HEK293 (cell line): ENCODE measurements at regions not wholly inside any gene's neighbourhood (a gene's known extent, or its start where the extent isn't known, plus 50 kb on each side); places are given as distances from the start of the nearest gene placed in this dataset.

ENCODE experiments used
- CTCF ChIA-PET: fragments of 350-600 bp; formaldehyde crosslinking; extraction: SDS; loops from one replicate; lab custom pipeline; 2021; ENCODE audit warnings: antibody characterized with exemption; lab: Yijun Ruan, JAX
- POLR2A ChIA-PET: fragments of 300-600 bp; formaldehyde crosslinking; extraction: SDS; loops from one replicate; lab custom pipeline; 2020; ENCODE audit warnings: antibody characterized with exemption, inconsistent platforms; lab: Yijun Ruan, JAX
- H3K27ac ChIP-seq: fragments of 200-500 bp; sonication (Bioruptor generic); 2 replicates; pipeline ENCODE4 v1.5.1; 2014; ENCODE audit warnings: low read depth, low read length, control low read depth, inconsistent platforms; ENCODE audit errors: extremely low read depth
- H3K36me3 ChIP-seq, 2 experiments: fragments of 200-500 bp in 1 of 2; sonication (Bioruptor generic) in 1 of 2; 1 replicate in 1 of 2; 2 replicates in 1 of 2; pipeline ENCODE4 v1.5.1; 2014 to 2017; ENCODE audit warnings: inconsistent platforms in 2 of 2, low read length in 2 of 2; ENCODE audit not compliant: control insufficient read depth in 2 of 2, insufficient read depth in 1 of 2
- H3K4me1 ChIP-seq: fragments of 200-500 bp; sonication (Bioruptor generic); 2 replicates; pipeline ENCODE4 v1.5.1; 2014; ENCODE audit warnings: mild to moderate bottlenecking, low read length, inconsistent platforms; ENCODE audit not compliant: control insufficient read depth, insufficient read depth
- H3K4me3 ChIP-seq: 2 replicates; pipeline ENCODE4 v1.5.1; 2011; ENCODE audit warnings: low read depth, mild to moderate bottlenecking, control low read depth, low read length, moderate library complexity
- H3K9me3 ChIP-seq: fragments of 200-500 bp; sonication (Bioruptor generic); 2 replicates; pipeline ENCODE4 v1.5.1; 2014; ENCODE audit warnings: low read depth, low read length, inconsistent platforms; ENCODE audit not compliant: control insufficient read depth, insufficient read depth
- BCL11A ChIP-seq: fragments of 450-650 bp; formaldehyde crosslinking; IDR thresholded peaks from 2 replicates; pipeline ENCODE4 v1.5.1; 2016; ENCODE audit warnings: low read depth, missing biosample characterization, missing genetic modification characterization
- KLF8 ChIP-seq: fragments of 450-650 bp; formaldehyde crosslinking; IDR thresholded peaks from 2 replicates; pipeline ENCODE4 v1.5.1; 2016; ENCODE audit warnings: missing biosample characterization, missing genetic modification characterization
- OSR2 ChIP-seq: fragments of 450-650 bp; formaldehyde crosslinking; IDR thresholded peaks from 2 replicates; pipeline ENCODE4 v1.5.1; 2016; ENCODE audit warnings: missing biosample characterization, missing genetic modification characterization
- SALL2 ChIP-seq: fragments of 450-650 bp; formaldehyde crosslinking; IDR thresholded peaks from 2 replicates; pipeline ENCODE4 v1.5.0; 2017; ENCODE audit warnings: missing biosample characterization, mild to moderate bottlenecking, missing genetic modification characterization, borderline replicate concordance
- ZBTB7A ChIP-seq: fragments of 450-650 bp; formaldehyde crosslinking; IDR thresholded peaks from 2 replicates; pipeline ENCODE4 v1.5.1; 2016; ENCODE audit warnings: low read depth, missing biosample characterization, missing genetic modification characterization
- ZBTB8A ChIP-seq: fragments of 450-650 bp; formaldehyde crosslinking; IDR thresholded peaks from 2 replicates; pipeline ENCODE4 v1.5.1; 2016; ENCODE audit warnings: missing biosample characterization, missing genetic modification characterization
- ZFP37 ChIP-seq: fragments of 450-650 bp; formaldehyde crosslinking; IDR thresholded peaks from 2 replicates; pipeline ENCODE4 v1.5.1; 2016; ENCODE audit warnings: missing biosample characterization, missing genetic modification characterization
- ZFP41 ChIP-seq: fragments of 450-650 bp; formaldehyde crosslinking; IDR thresholded peaks from 2 replicates; pipeline ENCODE4 v1.5.1; 2016; ENCODE audit warnings: missing biosample characterization, missing genetic modification characterization, borderline replicate concordance
- ZNF266 ChIP-seq: fragments of 450-650 bp; formaldehyde crosslinking; IDR thresholded peaks from 2 replicates; pipeline ENCODE4 v1.5.1; 2016; ENCODE audit warnings: missing biosample characterization, missing genetic modification characterization, low read depth
- ZNF341 ChIP-seq: fragments of 450-650 bp; formaldehyde crosslinking; IDR thresholded peaks from 2 replicates; pipeline ENCODE4; 2016; ENCODE audit warnings: low read depth, missing biosample characterization, missing genetic modification characterization
- ZNF549 ChIP-seq: fragments of 450-650 bp; IDR thresholded peaks from 2 replicates; pipeline ENCODE4 v1.5.1; 2018; ENCODE audit warnings: missing biosample characterization, missing genetic modification characterization, mild to moderate bottlenecking, inconsistent platforms, moderate library complexity
- ZNF639 ChIP-seq: fragments of 450-650 bp; formaldehyde crosslinking; IDR thresholded peaks from 2 replicates; pipeline ENCODE4 v1.5.1; 2016; ENCODE audit warnings: missing biosample characterization, missing genetic modification characterization
- ZNF670 ChIP-seq: fragments of 450-650 bp; formaldehyde crosslinking; IDR thresholded peaks from 2 replicates; pipeline ENCODE4 v1.5.1; 2016; ENCODE audit warnings: missing biosample characterization, missing genetic modification characterization, low read depth
- ZNF747 ChIP-seq: fragments of 450-650 bp; formaldehyde crosslinking; IDR thresholded peaks from 2 replicates; pipeline ENCODE4 v1.5.1; 2016; ENCODE audit warnings: missing biosample characterization, missing genetic modification characterization
- ZNF777 ChIP-seq: fragments of 450-650 bp; formaldehyde crosslinking; IDR thresholded peaks from 2 replicates; pipeline ENCODE4 v1.5.1; 2017; ENCODE audit warnings: missing biosample characterization, missing genetic modification characterization, borderline replicate concordance
- TF ChIP-seq, protein P1 (sequence below): fragments of 450-650 bp; formaldehyde crosslinking; IDR thresholded peaks from 2 replicates; pipeline ENCODE4 v1.5.1; 2017; ENCODE audit warnings: missing biosample characterization, mild to moderate bottlenecking, missing genetic modification characterization, moderate library complexity
- TF ChIP-seq, protein P2 (sequence below): fragments of 450-650 bp; formaldehyde crosslinking; IDR thresholded peaks from 2 replicates; pipeline ENCODE4 v1.5.1; 2016; ENCODE audit warnings: missing biosample characterization, missing genetic modification characterization, low read depth
- TF ChIP-seq, protein P3 (sequence below): fragments of 450-650 bp; formaldehyde crosslinking; IDR thresholded peaks from 2 replicates; pipeline ENCODE4 v1.5.1; 2017; ENCODE audit warnings: missing biosample characterization, missing genetic modification characterization

DNA sequence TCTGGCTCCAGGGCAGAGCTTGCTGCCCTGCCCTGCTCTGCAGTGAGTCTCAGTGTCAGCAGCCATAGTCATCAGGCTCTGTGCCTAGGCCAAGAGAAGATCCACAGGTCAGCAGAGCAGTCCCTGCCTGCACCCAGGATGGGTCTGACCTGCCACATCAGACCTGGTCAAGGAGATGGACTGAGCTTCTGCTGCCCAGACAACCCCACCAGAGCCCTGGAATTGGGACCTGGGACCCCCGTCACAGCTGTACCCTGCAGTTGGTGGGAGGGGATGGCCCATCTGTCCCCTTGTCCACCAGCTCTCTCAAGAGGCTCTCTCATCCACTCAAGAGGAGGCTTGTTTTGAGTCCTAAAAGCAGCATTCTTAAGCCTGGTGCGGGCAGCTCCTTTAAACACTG is 142.6 kb downstream of the TFCP2L1 start (continued):
- TF ChIP-seq, protein P1, sequence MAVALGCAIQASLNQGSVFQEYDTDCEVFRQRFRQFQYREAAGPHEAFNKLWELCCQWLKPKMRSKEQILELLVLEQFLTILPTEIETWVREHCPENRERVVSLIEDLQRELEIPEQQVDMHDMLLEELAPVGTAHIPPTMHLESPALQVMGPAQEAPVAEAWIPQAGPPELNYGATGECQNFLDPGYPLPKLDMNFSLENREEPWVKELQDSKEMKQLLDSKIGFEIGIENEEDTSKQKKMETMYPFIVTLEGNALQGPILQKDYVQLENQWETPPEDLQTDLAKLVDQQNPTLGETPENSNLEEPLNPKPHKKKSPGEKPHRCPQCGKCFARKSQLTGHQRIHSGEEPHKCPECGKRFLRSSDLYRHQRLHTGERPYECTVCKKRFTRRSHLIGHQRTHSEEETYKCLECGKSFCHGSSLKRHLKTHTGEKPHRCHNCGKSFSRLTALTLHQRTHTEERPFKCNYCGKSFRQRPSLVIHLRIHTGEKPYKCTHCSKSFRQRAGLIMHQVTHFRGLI (tag by site-specific recombination) = no peak
- TF ChIP-seq, protein P2, sequence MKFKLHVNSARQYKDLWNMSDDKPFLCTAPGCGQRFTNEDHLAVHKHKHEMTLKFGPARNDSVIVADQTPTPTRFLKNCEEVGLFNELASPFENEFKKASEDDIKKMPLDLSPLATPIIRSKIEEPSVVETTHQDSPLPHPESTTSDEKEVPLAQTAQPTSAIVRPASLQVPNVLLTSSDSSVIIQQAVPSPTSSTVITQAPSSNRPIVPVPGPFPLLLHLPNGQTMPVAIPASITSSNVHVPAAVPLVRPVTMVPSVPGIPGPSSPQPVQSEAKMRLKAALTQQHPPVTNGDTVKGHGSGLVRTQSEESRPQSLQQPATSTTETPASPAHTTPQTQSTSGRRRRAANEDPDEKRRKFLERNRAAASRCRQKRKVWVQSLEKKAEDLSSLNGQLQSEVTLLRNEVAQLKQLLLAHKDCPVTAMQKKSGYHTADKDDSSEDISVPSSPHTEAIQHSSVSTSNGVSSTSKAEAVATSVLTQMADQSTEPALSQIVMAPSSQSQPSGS (tag by site-specific recombination) = no peak

DNA sequence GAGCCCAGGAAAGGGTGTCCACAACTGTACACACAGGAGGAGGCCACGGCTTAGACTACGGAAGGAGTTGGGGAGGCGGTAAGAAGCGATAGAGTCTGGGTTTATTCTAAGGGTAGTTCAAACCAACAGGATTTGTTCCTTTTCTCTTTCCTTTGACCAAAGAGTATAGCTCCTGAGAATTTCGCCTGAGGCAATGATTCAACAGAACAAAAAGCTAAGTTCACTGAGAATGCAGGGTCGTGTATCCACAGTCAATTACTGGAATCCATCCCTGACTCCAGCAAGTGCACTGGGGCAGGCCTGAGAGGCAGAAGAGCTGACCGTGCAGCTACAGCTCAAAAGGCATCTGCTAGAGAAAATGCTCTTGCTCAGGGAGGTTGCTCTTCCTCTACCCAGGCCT is 140.9 kb downstream of the TFCP2L1 start:
- H3K36me3 ChIP-seq = no peaks in the 10 kb centered on the region
- CTCF ChIA-PET = interaction anchor here (0.6 to 4.5 kb wide), 2 partner anchors 14 to 1381 kb away, joined by 4 to 28 read pairs; no protein-coding TSS in a partner anchor
- H3K9me3 ChIP-seq = no peaks in the 10 kb centered on the region
- POLR2A ChIA-PET = no interaction called here
- no peak overlapping the region for H3K27ac ChIP-seq
- no peak overlapping the region for H3K4me3 ChIP-seq
- no peak for TF ChIP-seq ZNF639 (tag by site-specific recombination)
- no peak for TF ChIP-seq ZBTB8A (tag by site-specific recombination)
- TF ChIP-seq, protein P3, sequence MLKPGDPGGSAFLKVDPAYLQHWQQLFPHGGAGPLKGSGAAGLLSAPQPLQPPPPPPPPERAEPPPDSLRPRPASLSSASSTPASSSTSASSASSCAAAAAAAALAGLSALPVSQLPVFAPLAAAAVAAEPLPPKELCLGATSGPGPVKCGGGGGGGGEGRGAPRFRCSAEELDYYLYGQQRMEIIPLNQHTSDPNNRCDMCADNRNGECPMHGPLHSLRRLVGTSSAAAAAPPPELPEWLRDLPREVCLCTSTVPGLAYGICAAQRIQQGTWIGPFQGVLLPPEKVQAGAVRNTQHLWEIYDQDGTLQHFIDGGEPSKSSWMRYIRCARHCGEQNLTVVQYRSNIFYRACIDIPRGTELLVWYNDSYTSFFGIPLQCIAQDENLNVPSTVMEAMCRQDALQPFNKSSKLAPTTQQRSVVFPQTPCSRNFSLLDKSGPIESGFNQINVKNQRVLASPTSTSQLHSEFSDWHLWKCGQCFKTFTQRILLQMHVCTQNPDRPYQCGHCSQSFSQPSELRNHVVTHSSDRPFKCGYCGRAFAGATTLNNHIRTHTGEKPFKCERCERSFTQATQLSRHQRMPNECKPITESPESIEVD = no peak
- no peak for TF ChIP-seq ZNF670 (tag by site-specific recombination)
- TF ChIP-seq ZFP41 = no peak
- no peak for TF ChIP-seq OSR2
- no peak for TF ChIP-seq SALL2
- TF ChIP-seq ZNF341 = no peak
- no peak for TF ChIP-seq KLF8
- TF ChIP-seq ZBTB7A (tag by site-specific recombination) = no peak
- no peaks in the 10 kb centered on the region for H3K4me1 ChIP-seq

- no peaks in the 10 kb centered on the region for H3K36me3 ChIP-seq
- CTCF ChIA-PET = interaction anchor here (0.8 kb wide), 1 partner anchor 18 kb away, joined by 3 read pairs; no protein-coding TSS in a partner anchor
- H3K27ac ChIP-seq = no peak overlapping the region
- H3K4me1 ChIP-seq = no peaks in the 10 kb centered on the region
- POLR2A ChIA-PET = no interaction called here
- TF ChIP-seq ZFP37 (tag by site-specific recombination) (no peak), ZNF747 (tag by site-specific recombination) (no peak), BCL11A (tag by site-specific recombination) (no peak), ZNF549 (tag by site-specific recombination) (no peak), ZNF266 (tag by site-specific recombination) (no peak), ZNF777 (no peak)
- no peak overlapping the region for H3K4me3 ChIP-seq
- H3K9me3 ChIP-seq = no peaks in the 10 kb centered on the region
Measured at GRCh38 chr2:121146630-121147029, 138.4 kb downstream of the TFCP2L1 start.
